Liver (tissue), 8 donors: ENCODE measurements at regions not wholly inside any gene's neighbourhood (a gene's known extent, or its start where the extent isn't known, plus 50 kb on each side); places are given as distances from the start of the nearest gene placed in this dataset.

Experiments
- DNase-seq: peaks from one replicate; pipeline ENCODE4 v3.0.0-alpha.2; 2017; ENCODE audit warnings: low spot score
- H3K27ac ChIP-seq, 2 donors: one replicate each; pipeline ENCODE4 v1.7.0; 2013; ENCODE audit warnings: inconsistent platforms in 2 of 2, low read length in 2 of 2, control low read depth in 1 of 2, low read depth in 1 of 2, mild to moderate bottlenecking in 1 of 2
- H3K27me3 ChIP-seq, 4 donors: one replicate each; pipeline versions ENCODE4 v1.6.1 to v1.7.0; 2013; ENCODE audit warnings: low read length in 3 of 4, inconsistent platforms in 1 of 4, mild to moderate bottlenecking in 1 of 4, moderate library complexity in 1 of 4; ENCODE audit not compliant: control insufficient read depth in 4 of 4, insufficient read depth in 4 of 4
- H3K36me3 ChIP-seq, 4 donors: one replicate each; pipeline versions ENCODE4 v1.6.1 to v1.7.0; 2013; ENCODE audit warnings: low read length in 3 of 4, mild to moderate bottlenecking in 3 of 4, low read depth in 1 of 4, moderate library complexity in 1 of 4; ENCODE audit not compliant: control insufficient read depth in 4 of 4, insufficient read depth in 3 of 4
- H3K4me1 ChIP-seq, 4 donors: one replicate each; pipeline versions ENCODE4 v1.6.1 to v1.7.0; 2013; ENCODE audit warnings: low read length in 3 of 4, mild to moderate bottlenecking in 3 of 4, moderate library complexity in 1 of 4; ENCODE audit not compliant: control insufficient read depth in 4 of 4, insufficient read depth in 4 of 4
- H3K4me3 ChIP-seq, 3 donors: one replicate each; pipeline versions ENCODE4 v1.6.1 to v1.7.0; 2013; ENCODE audit warnings: low read length in 3 of 3, control low read depth in 1 of 3, low read depth in 1 of 3, mild to moderate bottlenecking in 1 of 3
- H3K9ac ChIP-seq, 2 donors: one replicate each; pipeline ENCODE4 v1.7.0; 2013; ENCODE audit warnings: low read length in 2 of 2, mild to moderate bottlenecking in 2 of 2, moderate library complexity in 2 of 2, control low read depth in 1 of 2, low read depth in 1 of 2
- H3K9me3 ChIP-seq, 4 donors: one replicate each; pipeline versions ENCODE4 v1.6.1 to v1.7.0; 2013; ENCODE audit warnings: low read length in 3 of 4; ENCODE audit not compliant: control insufficient read depth in 4 of 4
- ATF3 ChIP-seq: IDR thresholded peaks from 2 replicates; pipeline ENCODE4 v1.6.1; 2016; ENCODE audit warnings: antibody characterized with exemption
- CTCF ChIP-seq: fragments of 150-350 bp; IDR thresholded peaks from 2 replicates; pipeline ENCODE4 v1.5.1; 2017; ENCODE audit warnings: improper control_type of control experiment, low read depth, low read length; ENCODE audit not compliant: missing input control
- EGR1 ChIP-seq, 2 donors: IDR thresholded peaks; 2 replicates each; pipeline ENCODE4 v1.6.1; 2016 to 2018; ENCODE audit warnings: antibody characterized with exemption in 2 of 2, low read depth in 2 of 2
- FOXA1 ChIP-seq: IDR thresholded peaks from 2 replicates; pipeline ENCODE4 v1.6.1; 2016; ENCODE audit warnings: antibody characterized with exemption
- FOXA2 ChIP-seq: IDR thresholded peaks from 2 replicates; pipeline ENCODE4 v1.6.1; 2016; ENCODE audit warnings: antibody characterized with exemption
- HNF4A ChIP-seq, 2 donors: conservative IDR thresholded peaks; 2 replicates each; pipeline ENCODE4 v1.6.1; 2016; ENCODE audit warnings: antibody characterized with exemption in 2 of 2, mild to moderate bottlenecking in 2 of 2
- HNF4G ChIP-seq: IDR thresholded peaks from 2 replicates; pipeline ENCODE4 v1.6.1; 2016; ENCODE audit warnings: antibody characterized with exemption
- JUND ChIP-seq, 2 donors: IDR thresholded peaks; 2 replicates each; pipeline ENCODE4 v1.6.1; 2016; ENCODE audit warnings: antibody characterized with exemption in 2 of 2
- MAX ChIP-seq: IDR thresholded peaks from 2 replicates; pipeline ENCODE4 v1.6.1; 2016; ENCODE audit warnings: antibody characterized with exemption
- NR2F2 ChIP-seq: IDR thresholded peaks from 2 replicates; pipeline ENCODE4 v1.6.1; 2016; ENCODE audit warnings: antibody characterized with exemption
- RAD21 ChIP-seq, 2 donors: IDR thresholded peaks; 2 replicates each; pipeline ENCODE4 v1.6.1; 2016; ENCODE audit warnings: antibody characterized with exemption in 2 of 2, mild to moderate bottlenecking in 2 of 2
- REST ChIP-seq: IDR thresholded peaks from 2 replicates; pipeline ENCODE4 v1.6.1; 2016; ENCODE audit warnings: antibody characterized with exemption, mild to moderate bottlenecking
- RXRA ChIP-seq, 2 donors: IDR thresholded peaks; 2 replicates each; pipeline ENCODE4 v1.6.1; 2017 to 2018; ENCODE audit warnings: antibody characterized with exemption in 2 of 2, mild to moderate bottlenecking in 1 of 2
- SP1 ChIP-seq: IDR thresholded peaks from 2 replicates; pipeline ENCODE4 v1.6.1; 2018; ENCODE audit warnings: antibody characterized with exemption, mild to moderate bottlenecking
- TAF1 ChIP-seq: conservative IDR thresholded peaks from 2 replicates; pipeline ENCODE4 v1.6.1; 2016; ENCODE audit warnings: antibody characterized with exemption, mild to moderate bottlenecking
- YY1 ChIP-seq: IDR thresholded peaks from 2 replicates; pipeline ENCODE4 v1.6.1; 2016; ENCODE audit warnings: antibody characterized with exemption, mild to moderate bottlenecking
- ZBTB33 ChIP-seq: IDR thresholded peaks from 2 replicates; pipeline ENCODE4 v1.6.1; 2016; ENCODE audit warnings: antibody characterized with exemption
- WGBS: extraction: QIAGEN DNeasy Blood & Tissue Kit; methylation state at CpG from one replicate; pipeline ENCODE4 v1.1.7; 2013; 5-methylcytosine and 5-hydroxymethylcytosine counted together
- donor health status: healthy.
- donor health status: healthy.
- donor health status: healthy.
- donor health status: healthy.
- donor health status: healthy.

GRCh38 chr14:97575677-97576076 is 778.5 kb downstream of the VRK1 start:
- 82% methylated on average over 6 of the region's 6 CpGs for WGBS
- Histone ChIP-seq H3K27ac (no peak overlapping the region), H3K9me3 (peaks cover 0 to 4% (median under 1%) of the 10 kb centered on the region in 4 donors), H3K27me3 (peaks cover 0 to 7% (median 0%) of the 10 kb centered on the region in 4 donors), H3K4me1 (no peaks in the 10 kb centered on the region), H3K4me3 (no peak overlapping the region), H3K36me3 (no peaks in the 10 kb centered on the region), H3K9ac (no peak overlapping the region)
- no peak for DNase-seq
- TF ChIP-seq HNF4G, result no peak
- no peak for TF ChIP-seq SP1
- no peak for TF ChIP-seq ZBTB33
- TF ChIP-seq RXRA (IDR thresholded peaks at IDR 0.05), result no peak
- TF ChIP-seq ATF3, result no peak
- TF ChIP-seq HNF4A (conservative IDR thresholded peaks at IDR 0.05), result no peak
- TF ChIP-seq RAD21 (IDR thresholded peaks at IDR 0.05), result no peak
- TF ChIP-seq YY1, result no peak
- TF ChIP-seq TAF1, result no peak
- TF ChIP-seq REST, result no peak
- no peak for TF ChIP-seq EGR1 (IDR thresholded peaks at IDR 0.05; ENCODE audit: low read depth in 2 of 2)
- TF ChIP-seq FOXA2, result no peak
- no peak for TF ChIP-seq MAX

- Histone ChIP-seq H3K9me3 (peaks cover 0 to 4% (median 0%) of the 10 kb centered on the region in 4 donors), H3K4me3 (no peak overlapping the region), H3K4me1 (no peaks in the 10 kb centered on the region), H3K27ac (no peak overlapping the region), H3K27me3 (peaks cover 0 to 4% (median 0%) of the 10 kb centered on the region in 4 donors), H3K9ac (no peak overlapping the region), H3K36me3 (no peaks in the 10 kb centered on the region)
- no peak for DNase-seq
- no peak for TF ChIP-seq REST
- no peak for TF ChIP-seq EGR1 (IDR thresholded peaks at IDR 0.05; ENCODE audit: low read depth in 2 of 2)
- no peak for TF ChIP-seq YY1
- TF ChIP-seq FOXA1, result no peak
- TF ChIP-seq ZBTB33, result no peak
- no peak for TF ChIP-seq HNF4G
- no peak for TF ChIP-seq CTCF
- TF ChIP-seq NR2F2, result no peak
- no peak for TF ChIP-seq ATF3
- TF ChIP-seq RXRA (IDR thresholded peaks at IDR 0.05), result no peak
- TF ChIP-seq MAX, result no peak
- TF ChIP-seq TAF1, result no peak
- no peak for TF ChIP-seq FOXA2
- TF ChIP-seq RAD21 (IDR thresholded peaks at IDR 0.05), result no peak
- TF ChIP-seq JUND (IDR thresholded peaks at IDR 0.05), result no peak
Observed at GRCh38 chr14:97578982-97579548, 781.9 kb downstream of the VRK1 start.
